GOT3 (cell line): ENCODE measurements at regions not wholly inside any gene's neighbourhood (a gene's known extent, or its start where the extent isn't known, plus 50 kb on each side); places are given as distances from the start of the nearest gene placed in this dataset.

Experiments
- DNase-seq: peaks from one replicate; lab custom pipeline; 2025; ENCODE audit warnings: mixed read lengths; lab: John Stamatoyannopoulos, UW

- no peak for DNase-seq
Measured at GRCh38 chr9:1683951-1684350, 331.2 kb upstream of the SMARCA2 start.

DNA sequence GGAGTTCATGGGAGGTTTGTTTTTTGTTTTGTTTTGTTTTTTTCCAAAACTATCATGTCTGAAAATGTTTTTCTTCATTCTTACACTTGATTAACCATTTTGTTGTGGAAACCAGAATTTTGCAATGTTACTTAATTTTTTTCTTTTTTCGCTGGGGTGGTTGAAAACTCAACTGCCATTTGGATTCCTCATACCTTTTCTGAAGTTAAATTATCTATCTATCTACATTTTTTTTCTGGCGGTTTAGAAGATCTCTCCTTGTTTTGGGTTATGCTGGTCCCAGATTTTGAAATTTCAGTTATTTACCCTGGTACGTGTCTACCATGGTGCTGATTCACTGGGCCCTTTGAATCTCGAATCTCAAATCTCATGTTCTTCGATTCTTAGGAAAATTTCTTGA, 316.2 kb upstream of the SMARCA2 start:
- no peak for DNase-seq

- DNase-seq, result no peak
Measured at GRCh38 chr9:1701113-1701512, 314.0 kb upstream of the SMARCA2 start.

DNA sequence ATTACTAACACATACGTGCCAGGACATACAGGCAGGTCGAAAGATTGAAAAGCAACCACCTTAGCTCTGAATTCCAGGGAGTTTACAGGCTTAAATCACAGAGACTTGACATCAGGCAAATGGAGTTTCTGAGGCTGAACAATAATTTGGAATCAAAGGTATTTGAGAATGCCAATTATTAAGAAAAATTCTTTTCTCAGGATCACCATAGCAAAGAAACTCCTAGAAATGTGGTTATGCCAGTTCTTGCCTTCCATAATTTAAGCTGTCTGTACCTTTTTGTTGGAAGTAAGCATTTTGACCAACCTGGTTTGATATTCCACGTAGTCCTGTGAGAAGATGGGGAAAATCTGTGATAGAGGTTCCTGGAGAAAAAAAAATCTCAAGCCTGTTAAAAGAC, 312.4 kb upstream of the SMARCA2 start:
- no peak for DNase-seq

- no peak for DNase-seq
Measured at GRCh38 chr9:1707291-1707690, 307.9 kb upstream of the SMARCA2 start.

GRCh38 chr9:1708219-1708618, 306.9 kb upstream of the SMARCA2 start:
- DNase-seq, result no peak

DNA sequence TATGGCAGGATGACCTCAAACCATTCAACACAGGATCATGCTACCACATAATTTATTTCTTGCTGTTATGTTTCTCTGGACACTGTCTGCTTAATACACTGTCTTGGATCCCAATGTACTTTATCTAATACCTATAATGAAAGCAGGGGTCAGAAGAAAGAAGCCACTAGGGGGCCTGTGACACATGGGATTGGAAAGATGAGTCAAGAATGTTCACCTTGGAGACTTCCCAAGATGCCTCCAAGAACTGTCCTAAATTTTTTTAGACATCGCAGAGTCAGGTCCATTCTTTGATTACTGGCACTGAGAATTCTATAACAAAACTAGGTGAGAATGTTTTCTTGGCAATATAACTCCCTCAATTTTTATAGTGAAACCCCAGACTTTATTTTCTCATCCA, 305.8 kb upstream of the SMARCA2 start:
- DNase-seq, result no peak

- no peak for DNase-seq
Measured at GRCh38 chr9:1712861-1713450, 302.2 kb upstream of the SMARCA2 start.

DNA sequence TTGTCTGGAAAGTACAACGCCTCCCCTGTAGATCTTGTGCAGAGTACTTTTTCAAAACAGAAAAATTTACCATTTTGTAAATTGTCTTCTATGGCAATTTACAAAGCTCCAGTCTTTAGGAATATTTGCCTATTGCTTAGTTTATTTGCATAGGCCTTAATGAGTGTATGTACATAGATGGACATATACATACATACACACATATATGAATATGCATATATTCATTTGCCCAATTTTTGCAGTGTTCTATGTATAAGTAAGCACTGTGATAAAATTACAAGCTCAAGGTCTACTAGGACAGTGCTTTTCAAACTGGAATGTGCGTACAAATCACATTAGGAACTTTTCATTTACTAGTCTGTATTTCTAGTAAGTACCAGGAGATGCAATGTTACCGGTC, 301.3 kb upstream of the SMARCA2 start:
- no peak for DNase-seq

- DNase-seq, result no peak
Measured at GRCh38 chr9:1717882-1718281, 297.3 kb upstream of the SMARCA2 start.

GRCh38 chr9:1718836-1719235, 296.3 kb upstream of the SMARCA2 start:
- DNase-seq, result no peak

GRCh38 chr9:1721196-1721595, 294.0 kb upstream of the SMARCA2 start:
- DNase-seq, result no peak

- DNase-seq, result no peak
Measured at GRCh38 chr9:1722404-1722803, 292.7 kb upstream of the SMARCA2 start.

GRCh38 chr9:1723522-1724015, 291.6 kb upstream of the SMARCA2 start:
- no peak for DNase-seq

- no peak for DNase-seq
Measured at GRCh38 chr9:1726993-1727759, 288.0 kb upstream of the SMARCA2 start.

- no peak for DNase-seq
Measured at GRCh38 chr9:1729631-1730030, 285.5 kb upstream of the SMARCA2 start.

DNA sequence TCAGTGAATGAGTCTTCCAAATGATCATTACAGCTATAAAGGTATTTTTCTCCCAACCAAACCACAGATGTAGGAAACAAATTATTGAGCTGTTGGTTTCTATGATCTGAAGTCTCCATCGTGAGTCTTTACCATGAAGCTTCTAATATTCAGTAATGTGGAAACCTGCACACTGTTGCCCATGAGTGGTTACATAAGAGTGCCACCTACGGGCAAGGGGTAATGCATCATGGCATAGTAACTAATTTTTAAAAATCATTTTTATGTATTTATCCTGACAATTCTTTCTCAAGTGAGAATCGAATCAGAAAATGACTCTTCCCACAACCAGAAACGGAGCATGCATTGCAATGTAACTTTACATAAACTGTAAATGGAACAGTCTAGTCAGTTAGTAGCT, 282.5 kb upstream of the SMARCA2 start:
- no peak for DNase-seq

DNA sequence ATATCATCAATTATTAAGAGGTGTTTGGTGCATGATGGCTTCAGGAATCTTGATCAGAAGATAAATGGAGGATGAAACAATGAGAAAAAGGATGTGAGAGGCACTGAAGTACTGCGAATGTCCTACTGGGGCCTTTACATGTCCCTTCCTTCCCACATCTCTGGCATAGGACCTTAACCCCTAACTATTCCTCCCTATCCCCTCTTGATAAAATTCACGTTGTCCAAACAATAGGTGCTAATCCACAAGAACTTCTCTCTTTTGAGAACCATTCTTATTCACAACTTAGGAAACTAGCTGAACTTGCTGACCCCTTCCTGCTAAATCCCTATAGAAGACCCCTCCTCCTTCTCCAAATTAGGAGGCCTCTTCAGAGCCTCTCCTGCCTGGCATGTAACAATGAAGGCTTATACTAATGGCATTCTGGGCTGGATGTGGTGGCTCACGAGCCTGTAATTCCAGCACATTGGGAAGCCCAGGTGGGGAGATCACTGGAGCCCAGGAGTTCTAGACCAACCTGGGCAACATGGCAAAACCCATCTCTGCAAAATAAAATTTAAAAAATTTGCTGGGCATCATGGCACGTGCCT, 276.5 kb upstream of the SMARCA2 start:
- DNase-seq, result no peak

DNA sequence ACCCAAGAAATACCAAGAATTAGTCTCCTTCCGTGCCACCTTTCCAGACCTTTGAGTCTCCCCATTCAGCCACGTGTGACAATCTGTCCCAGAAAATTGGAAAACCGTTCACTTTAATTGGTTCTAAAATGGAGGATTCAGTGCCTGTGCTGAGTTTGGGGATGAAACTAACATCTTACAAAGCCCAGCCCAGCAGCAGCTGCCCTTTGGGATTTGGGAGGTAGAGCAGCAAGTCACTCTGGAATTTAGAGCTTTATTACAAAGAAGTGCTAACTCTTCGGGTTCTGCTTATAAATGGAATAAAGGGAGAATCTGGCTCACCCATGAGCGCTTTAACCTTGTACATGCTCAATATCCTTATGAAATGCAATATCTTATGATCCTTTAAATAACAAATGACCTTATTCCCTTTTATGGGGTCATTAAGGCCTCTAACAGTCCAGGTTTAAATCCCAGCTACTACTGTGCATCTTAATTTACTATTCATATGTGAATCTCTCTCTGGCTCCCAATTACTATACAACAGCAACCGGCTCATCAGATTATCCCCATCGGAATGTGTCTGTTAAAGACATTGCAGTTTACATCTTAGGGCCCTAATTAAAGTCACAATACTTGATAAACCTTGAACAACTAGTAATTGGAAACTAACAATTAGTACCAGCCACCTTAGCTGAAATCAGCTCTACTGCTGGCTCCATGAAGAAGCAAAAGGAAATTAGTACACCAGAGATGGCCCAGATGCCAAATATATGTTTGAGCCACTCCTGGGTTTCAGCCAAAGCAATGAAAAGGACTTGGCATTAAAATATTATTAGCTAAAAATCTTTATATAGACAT, 271.8 kb upstream of the SMARCA2 start:
- no peak for DNase-seq

- DNase-seq, result no peak
Measured at GRCh38 chr9:1745980-1746379, 269.2 kb upstream of the SMARCA2 start.

GRCh38 chr9:1747417-1747967, 267.7 kb upstream of the SMARCA2 start:
- no peak for DNase-seq

- no peak for DNase-seq
Measured at GRCh38 chr9:1748407-1748806, 266.7 kb upstream of the SMARCA2 start.
